DND-41 (cell line): ENCODE measurements at regions not wholly inside any gene's neighbourhood (a gene's known extent, or its start where the extent isn't known, plus 50 kb on each side); places are given as distances from the start of the nearest gene placed in this dataset.

Experiments
- ATAC-seq: fragments of 200-7000 bp; cut with Tn5 transposase; 3 replicates; pipeline ENCODE4 v1.9.1; 2021; ENCODE audit warnings: low read depth; ENCODE audit not compliant: insufficient read depth
- DNase-seq: peaks from one replicate; pipeline ENCODE4 v3.0.0-alpha.2; 2020
- H2AFZ ChIP-seq: 2 replicates; pipeline ENCODE4 v1.6.0; 2012; ENCODE audit warnings: low read depth, low read length
- H3K27ac ChIP-seq: 2 replicates; pipeline ENCODE4 v1.5.1; 2012; ENCODE audit warnings: low read length, inconsistent platforms
- H3K27me3 ChIP-seq: fragments of 200-600 bp; sonication (generic); 2 replicates; pipeline ENCODE4 v1.6.0; 2012; ENCODE audit warnings: low read length, mild to moderate bottlenecking, inconsistent platforms; ENCODE audit not compliant: insufficient read depth, poor library complexity
- H3K36me3 ChIP-seq: 2 replicates; pipeline ENCODE4 v1.5.1; 2012; ENCODE audit warnings: low read length, inconsistent platforms; ENCODE audit not compliant: insufficient read depth
- H3K4me1 ChIP-seq: 2 replicates; pipeline ENCODE4 v1.5.1; 2012; ENCODE audit warnings: mild to moderate bottlenecking, low read length; ENCODE audit not compliant: insufficient read depth
- H3K4me2 ChIP-seq: 2 replicates; pipeline ENCODE4 v1.6.0; 2012; ENCODE audit warnings: mild to moderate bottlenecking, moderate library complexity, low read length, inconsistent platforms; ENCODE audit not compliant: insufficient read depth
- H3K4me3 ChIP-seq, 2 experiments: fragments of 200-600 bp in 1 of 2; shearing (Covaris generic) in 1 of 2; 2 replicates each; pipeline ENCODE4 v1.5.1; 2012 to 2016; ENCODE audit warnings: inconsistent platforms in 2 of 2, low read length in 2 of 2, mild to moderate bottlenecking in 2 of 2, low read depth in 1 of 2, moderate library complexity in 1 of 2
- H3K79me2 ChIP-seq: 2 replicates; pipeline ENCODE4 v1.6.0; 2012; ENCODE audit warnings: low read length, inconsistent platforms; ENCODE audit not compliant: insufficient read depth
- H3K9ac ChIP-seq: 2 replicates; pipeline ENCODE4 v1.6.0; 2012; ENCODE audit warnings: low read depth, mild to moderate bottlenecking, inconsistent platforms, low read length, moderate library complexity
- H3K9me3 ChIP-seq: 2 replicates; pipeline ENCODE4 v1.5.1; 2012; ENCODE audit warnings: low read length, moderate library complexity, mild to moderate bottlenecking, inconsistent platforms; ENCODE audit not compliant: insufficient read depth, severe bottlenecking
- H4K20me1 ChIP-seq: 2 replicates; pipeline ENCODE4 v1.6.0; 2012; ENCODE audit warnings: low read length; ENCODE audit not compliant: insufficient read depth
- EZH2 ChIP-seq: IDR thresholded peaks from 3 replicates; pipeline ENCODE4 v1.6.1; 2012; ENCODE audit warnings: borderline replicate concordance, low read depth, mild to moderate bottlenecking, moderate library complexity, low read length, inconsistent platforms; ENCODE audit not compliant: severe bottlenecking
- TF ChIP-seq, protein P1 (sequence below): IDR thresholded peaks from 2 replicates; pipeline ENCODE4 v1.5.1; 2012; ENCODE audit warnings: borderline replicate concordance, low read length, moderate library complexity, mild to moderate bottlenecking; ENCODE audit not compliant: poor library complexity, severe bottlenecking; ENCODE audit errors: extremely low read depth

DNA sequence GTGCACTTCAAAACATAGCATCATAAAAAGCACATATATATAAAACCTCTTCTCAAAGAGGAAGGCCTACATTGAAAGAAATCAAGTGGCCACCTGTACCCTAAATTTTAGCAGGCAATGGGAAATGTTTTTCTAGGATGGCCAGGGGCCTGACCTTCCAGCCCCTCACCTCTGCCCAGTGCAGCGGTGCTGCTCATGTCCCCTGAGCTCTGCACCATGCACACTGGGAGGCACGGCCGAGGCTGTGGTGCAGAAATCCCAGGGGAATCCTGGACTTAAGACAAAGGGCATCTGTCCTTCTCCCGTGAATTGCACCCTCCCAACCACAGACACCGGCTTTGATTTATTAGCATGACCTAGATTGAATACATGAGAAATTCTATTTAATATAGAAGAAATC, 551.4 kb downstream of the GLRX3 start:
- Histone ChIP-seq H2AFZ (no peak overlapping the region), H3K4me1 (no peaks in the 10 kb centered on the region), H3K9me3 (peaks cover 4% of the 10 kb centered on the region), H3K36me3 (no peaks in the 10 kb centered on the region), H3K27me3 (peaks cover 3% of the 10 kb centered on the region), H3K4me3 (no peak overlapping the region), H3K27ac (no peak overlapping the region), H4K20me1 (no peaks in the 10 kb centered on the region), H3K79me2 (no peaks in the 10 kb centered on the region), H3K4me2 (no peak overlapping the region), H3K9ac (no peak overlapping the region)
- ATAC-seq (no peak), DNase-seq (no peak)
- TF ChIP-seq, protein P1, sequence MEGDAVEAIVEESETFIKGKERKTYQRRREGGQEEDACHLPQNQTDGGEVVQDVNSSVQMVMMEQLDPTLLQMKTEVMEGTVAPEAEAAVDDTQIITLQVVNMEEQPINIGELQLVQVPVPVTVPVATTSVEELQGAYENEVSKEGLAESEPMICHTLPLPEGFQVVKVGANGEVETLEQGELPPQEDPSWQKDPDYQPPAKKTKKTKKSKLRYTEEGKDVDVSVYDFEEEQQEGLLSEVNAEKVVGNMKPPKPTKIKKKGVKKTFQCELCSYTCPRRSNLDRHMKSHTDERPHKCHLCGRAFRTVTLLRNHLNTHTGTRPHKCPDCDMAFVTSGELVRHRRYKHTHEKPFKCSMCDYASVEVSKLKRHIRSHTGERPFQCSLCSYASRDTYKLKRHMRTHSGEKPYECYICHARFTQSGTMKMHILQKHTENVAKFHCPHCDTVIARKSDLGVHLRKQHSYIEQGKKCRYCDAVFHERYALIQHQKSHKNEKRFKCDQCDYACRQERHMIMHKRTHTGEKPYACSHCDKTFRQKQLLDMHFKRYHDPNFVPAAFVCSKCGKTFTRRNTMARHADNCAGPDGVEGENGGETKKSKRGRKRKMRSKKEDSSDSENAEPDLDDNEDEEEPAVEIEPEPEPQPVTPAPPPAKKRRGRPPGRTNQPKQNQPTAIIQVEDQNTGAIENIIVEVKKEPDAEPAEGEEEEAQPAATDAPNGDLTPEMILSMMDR = no peak
- no peak for TF ChIP-seq EZH2

GRCh38 chr10:130689743-130690626, 553.8 kb downstream of the GLRX3 start:
- H3K9ac ChIP-seq = no peak overlapping the region
- TF ChIP-seq EZH2 = no peak
- TF ChIP-seq, protein P1 = no peak
- peaks cover 2% of the 10 kb centered on the region for H3K9me3 ChIP-seq
- H3K4me3 ChIP-seq = no peak overlapping the region
- H3K4me2 ChIP-seq = no peak overlapping the region
- ATAC-seq = no peak
- H2AFZ ChIP-seq = no peak overlapping the region
- H3K36me3 ChIP-seq = no peaks in the 10 kb centered on the region
- H4K20me1 ChIP-seq = no peaks in the 10 kb centered on the region
- no peak for DNase-seq
- H3K79me2 ChIP-seq = no peaks in the 10 kb centered on the region
- H3K27me3 ChIP-seq = peaks cover 3% of the 10 kb centered on the region
- H3K4me1 ChIP-seq = no peaks in the 10 kb centered on the region
- no peak overlapping the region for H3K27ac ChIP-seq

DNA sequence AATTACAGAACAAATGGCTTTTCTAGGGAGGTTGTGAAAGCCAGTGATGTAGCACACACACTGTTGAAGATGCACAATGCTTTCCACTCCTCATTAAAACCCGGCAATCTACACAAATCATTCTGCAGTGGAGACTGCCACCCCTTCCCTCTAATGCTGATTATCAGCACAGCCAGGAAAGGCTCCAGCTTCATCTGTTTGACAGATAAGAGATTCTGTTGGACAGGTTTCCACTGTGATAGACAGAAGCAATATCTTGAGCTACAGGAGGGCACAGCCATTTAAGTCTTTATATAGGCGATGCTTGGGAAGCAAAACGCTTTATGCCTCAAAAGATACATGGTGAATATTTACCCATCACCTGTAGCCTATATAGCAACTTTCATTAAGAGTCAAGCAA, 555.6 kb downstream of the GLRX3 start:
- DNase-seq (no peak), ATAC-seq (no peak)
- Histone ChIP-seq H3K4me3 (no peak overlapping the region), H3K9ac (no peak overlapping the region), H2AFZ (no peak overlapping the region), H3K4me2 (no peak overlapping the region), H3K27me3 (peaks cover 3% of the 10 kb centered on the region), H3K4me1 (no peaks in the 10 kb centered on the region), H3K9me3 (no peaks in the 10 kb centered on the region), H3K36me3 (no peaks in the 10 kb centered on the region), H3K27ac (no peak overlapping the region), H4K20me1 (no peaks in the 10 kb centered on the region), H3K79me2 (no peaks in the 10 kb centered on the region)
- no peak for TF ChIP-seq EZH2

GRCh38 chr10:130696870-130697269, 560.7 kb downstream of the GLRX3 start:
- DNase-seq (no peak), ATAC-seq (no peak)
- Histone ChIP-seq H3K79me2 (no peaks in the 10 kb centered on the region), H3K9me3 (no peaks in the 10 kb centered on the region), H3K27ac (no peak overlapping the region), H3K9ac (no peak overlapping the region), H3K27me3 (no peaks in the 10 kb centered on the region), H3K4me3 (no peak overlapping the region), H2AFZ (no peak overlapping the region), H3K4me2 (no peak overlapping the region), H3K4me1 (no peaks in the 10 kb centered on the region), H4K20me1 (no peaks in the 10 kb centered on the region), H3K36me3 (no peaks in the 10 kb centered on the region)
- no peak for TF ChIP-seq EZH2
- TF ChIP-seq, protein P1 = no peak
